ENCODE measurements at regions not wholly inside any gene's neighbourhood (a gene's known extent, or its start where the extent isn't known, plus 50 kb on each side); places are given as distances from the start of the nearest gene placed in this dataset.

DNA sequence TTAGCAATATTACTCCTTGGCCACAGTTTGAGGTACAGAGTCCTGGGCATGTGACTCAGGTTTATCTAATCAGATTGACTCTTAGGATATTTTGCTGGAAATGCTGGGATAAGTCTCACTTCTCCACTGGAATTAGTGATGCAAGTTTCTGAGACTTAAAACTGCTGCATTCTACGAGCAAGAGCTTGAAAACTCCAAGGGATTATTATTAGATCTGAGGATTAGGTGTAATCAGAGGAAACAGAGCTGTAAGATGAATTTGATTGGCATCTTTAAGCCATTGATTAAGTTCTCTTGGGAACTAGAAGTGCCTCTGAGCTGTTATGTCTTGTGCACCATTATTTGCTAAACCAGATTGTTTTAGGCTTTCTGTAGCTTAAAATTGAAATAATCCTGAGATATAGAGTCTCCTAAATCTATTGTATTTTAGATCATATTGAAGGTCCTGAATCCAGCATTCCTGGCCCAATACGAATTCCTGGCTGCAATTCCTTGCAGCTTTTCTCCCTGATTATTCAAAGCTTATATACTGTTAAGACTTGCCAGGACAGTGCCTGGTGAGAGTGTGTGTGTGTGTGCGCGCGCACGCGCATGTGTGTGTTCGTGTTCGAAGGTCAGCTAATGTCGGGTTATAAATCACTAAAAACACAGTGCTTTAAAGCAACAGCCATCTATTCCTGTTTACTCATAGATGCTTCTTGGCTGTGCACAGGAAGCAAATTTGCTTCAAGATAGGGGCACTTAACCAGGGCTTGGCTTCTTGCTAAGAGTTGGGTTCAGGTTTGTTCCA lies 735.1 kb downstream of the STIM2 start:
- TF ChIP-seq ELF4 (IDR thresholded peaks at IDR 0.05) = no peak
- TF ChIP-seq ZNF384 (IDR thresholded peaks at IDR 0.05) = no peak
- no peak for TF ChIP-seq TARDBP (IDR thresholded peaks at IDR 0.05)
- TF ChIP-seq, protein P1, sequence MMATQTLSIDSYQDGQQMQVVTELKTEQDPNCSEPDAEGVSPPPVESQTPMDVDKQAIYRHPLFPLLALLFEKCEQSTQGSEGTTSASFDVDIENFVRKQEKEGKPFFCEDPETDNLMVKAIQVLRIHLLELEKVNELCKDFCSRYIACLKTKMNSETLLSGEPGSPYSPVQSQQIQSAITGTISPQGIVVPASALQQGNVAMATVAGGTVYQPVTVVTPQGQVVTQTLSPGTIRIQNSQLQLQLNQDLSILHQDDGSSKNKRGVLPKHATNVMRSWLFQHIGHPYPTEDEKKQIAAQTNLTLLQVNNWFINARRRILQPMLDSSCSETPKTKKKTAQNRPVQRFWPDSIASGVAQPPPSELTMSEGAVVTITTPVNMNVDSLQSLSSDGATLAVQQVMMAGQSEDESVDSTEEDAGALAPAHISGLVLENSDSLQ (IDR thresholded peaks at IDR 0.05) = no peak
- TF ChIP-seq SUZ12 (IDR thresholded peaks at IDR 0.05) = no peak
- TF ChIP-seq FOXM1 (IDR thresholded peaks at IDR 0.05; ENCODE audit: borderline replicate concordance) = no peak
- no peak for TF ChIP-seq L3MBTL2 (conservative IDR thresholded peaks at IDR 0.05)
- TF ChIP-seq FOXK2 (IDR thresholded peaks at IDR 0.05) = no peak
- TF ChIP-seq SP1 (IDR thresholded peaks at IDR 0.05) = no peak
- TF ChIP-seq ARNT (IDR thresholded peaks at IDR 0.05) = no peak

Measured in HEK293T (cell line).